Smooth muscle cell (in vitro differentiated cells): ENCODE measurements at regions not wholly inside any gene's neighbourhood (a gene's known extent, or its start where the extent isn't known, plus 50 kb on each side); places are given as distances from the start of the nearest gene placed in this dataset.

ENCODE experiments used
- DNase-seq: peaks from one replicate; lab custom pipeline; 2025; ENCODE audit not compliant: unreplicated experiment; lab: John Stamatoyannopoulos, UW
- H2AFZ ChIP-seq: fragments of 200-600 bp; sonication (generic); 2 replicates; pipeline ENCODE4 v1.6.0; 2016; ENCODE audit warnings: antibody characterized with exemption, low read depth, mild to moderate bottlenecking
- H3F3A ChIP-seq: fragments of 200-600 bp; sonication (generic); 2 replicates; pipeline ENCODE4 v1.6.0; 2017; ENCODE audit warnings: antibody characterized with exemption, low read depth
- H3K27ac ChIP-seq: fragments of 200-600 bp; sonication (generic); 2 replicates; pipeline ENCODE4 v1.5.1; 2016; ENCODE audit warnings: low read depth, mild to moderate bottlenecking
- H3K27me3 ChIP-seq: fragments of 200-600 bp; sonication (generic); 2 replicates; pipeline ENCODE4 v1.6.1; 2016; ENCODE audit warnings: low read depth, mild to moderate bottlenecking
- H3K36me3 ChIP-seq: fragments of 200-600 bp; sonication (generic); 2 replicates; pipeline ENCODE4 v1.5.1; 2016; ENCODE audit warnings: low read depth
- H3K4me1 ChIP-seq: fragments of 200-600 bp; sonication (generic); 2 replicates; pipeline ENCODE4 v1.5.1; 2016; ENCODE audit warnings: low read depth
- H3K4me2 ChIP-seq: fragments of 200-600 bp; sonication (generic); 2 replicates; pipeline ENCODE4 v1.6.0; 2016; ENCODE audit warnings: mild to moderate bottlenecking
- H3K4me3 ChIP-seq: fragments of 200-600 bp; sonication (generic); 2 replicates; pipeline ENCODE4 v1.5.1; 2016; ENCODE audit warnings: mild to moderate bottlenecking
- H3K79me2 ChIP-seq: fragments of 200-600 bp; sonication (generic); 2 replicates; pipeline ENCODE4 v1.6.0; 2016; ENCODE audit warnings: low read depth, mild to moderate bottlenecking
- H3K9ac ChIP-seq: fragments of 200-600 bp; sonication (generic); 2 replicates; pipeline ENCODE4 v1.6.0; 2016; ENCODE audit warnings: low read depth
- H3K9me3 ChIP-seq: fragments of 200-600 bp; sonication (generic); replicated peaks from 2 replicates; pipeline ENCODE4 v1.5.1; 2016; ENCODE audit warnings: low read depth
- H4K20me1 ChIP-seq: fragments of 200-600 bp; sonication (generic); 2 replicates; pipeline ENCODE4 v1.6.0; 2016; ENCODE audit warnings: low read depth
- WGBS: methylation state at CpG from one replicate; pipeline ENCODE4 v1.1.7; 2016; ENCODE audit warnings: low lambda C conversion rate; 5-methylcytosine and 5-hydroxymethylcytosine counted together
- TF ChIP-seq, protein P1 (sequence below): fragments of 200-600 bp; sonication (generic); IDR thresholded peaks from 2 replicates; pipeline ENCODE4 v1.5.1; 2017; ENCODE audit warnings: borderline replicate concordance, mild to moderate bottlenecking, antibody characterized with exemption; ENCODE audit not compliant: insufficient read depth, poor library complexity, severe bottlenecking

DNA sequence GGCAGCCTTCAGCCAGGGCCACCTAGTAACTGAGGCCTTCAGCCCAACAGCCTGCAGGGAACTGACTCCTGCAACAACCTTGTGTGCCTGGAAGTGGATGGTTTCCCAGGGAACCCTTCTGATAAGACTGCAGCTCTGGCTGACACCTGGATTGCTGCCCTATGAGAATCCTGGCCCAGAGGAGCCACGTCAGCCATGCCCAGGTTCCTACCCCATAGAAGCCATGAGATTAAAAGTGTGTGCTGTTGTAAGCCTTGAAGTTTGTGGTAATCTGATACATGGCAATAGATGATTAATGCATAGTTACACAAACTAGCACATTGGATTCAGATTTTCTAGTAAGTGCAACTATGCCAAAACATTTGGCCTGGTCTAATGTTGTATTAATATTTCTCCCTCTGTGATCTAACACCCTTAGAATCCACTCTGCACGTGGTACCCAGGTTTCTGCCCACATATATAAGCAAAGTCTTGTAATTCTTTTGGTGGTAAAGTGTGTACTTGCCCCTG lies 64.8 kb upstream of the BEGAIN start:
- no peak for DNase-seq
- Histone ChIP-seq H3K4me3 (no peak overlapping the region), H3K27me3 (no peaks in the 10 kb centered on the region), H4K20me1 (no peaks in the 10 kb centered on the region), H3K9ac (no peak overlapping the region), H3K9me3 (no peaks in the 10 kb centered on the region), H2AFZ (no peak overlapping the region), H3K36me3 (no peaks in the 10 kb centered on the region), H3K4me1 (peaks cover 12% of the 10 kb centered on the region), H3F3A (no peaks in the 10 kb centered on the region), H3K79me2 (no peaks in the 10 kb centered on the region), H3K4me2 (no peak overlapping the region), H3K27ac (no peak overlapping the region)
- TF ChIP-seq, protein P1, sequence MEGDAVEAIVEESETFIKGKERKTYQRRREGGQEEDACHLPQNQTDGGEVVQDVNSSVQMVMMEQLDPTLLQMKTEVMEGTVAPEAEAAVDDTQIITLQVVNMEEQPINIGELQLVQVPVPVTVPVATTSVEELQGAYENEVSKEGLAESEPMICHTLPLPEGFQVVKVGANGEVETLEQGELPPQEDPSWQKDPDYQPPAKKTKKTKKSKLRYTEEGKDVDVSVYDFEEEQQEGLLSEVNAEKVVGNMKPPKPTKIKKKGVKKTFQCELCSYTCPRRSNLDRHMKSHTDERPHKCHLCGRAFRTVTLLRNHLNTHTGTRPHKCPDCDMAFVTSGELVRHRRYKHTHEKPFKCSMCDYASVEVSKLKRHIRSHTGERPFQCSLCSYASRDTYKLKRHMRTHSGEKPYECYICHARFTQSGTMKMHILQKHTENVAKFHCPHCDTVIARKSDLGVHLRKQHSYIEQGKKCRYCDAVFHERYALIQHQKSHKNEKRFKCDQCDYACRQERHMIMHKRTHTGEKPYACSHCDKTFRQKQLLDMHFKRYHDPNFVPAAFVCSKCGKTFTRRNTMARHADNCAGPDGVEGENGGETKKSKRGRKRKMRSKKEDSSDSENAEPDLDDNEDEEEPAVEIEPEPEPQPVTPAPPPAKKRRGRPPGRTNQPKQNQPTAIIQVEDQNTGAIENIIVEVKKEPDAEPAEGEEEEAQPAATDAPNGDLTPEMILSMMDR = no peak
- WGBS = 76% methylated on average over 2 of the region's 2 CpGs

DNA sequence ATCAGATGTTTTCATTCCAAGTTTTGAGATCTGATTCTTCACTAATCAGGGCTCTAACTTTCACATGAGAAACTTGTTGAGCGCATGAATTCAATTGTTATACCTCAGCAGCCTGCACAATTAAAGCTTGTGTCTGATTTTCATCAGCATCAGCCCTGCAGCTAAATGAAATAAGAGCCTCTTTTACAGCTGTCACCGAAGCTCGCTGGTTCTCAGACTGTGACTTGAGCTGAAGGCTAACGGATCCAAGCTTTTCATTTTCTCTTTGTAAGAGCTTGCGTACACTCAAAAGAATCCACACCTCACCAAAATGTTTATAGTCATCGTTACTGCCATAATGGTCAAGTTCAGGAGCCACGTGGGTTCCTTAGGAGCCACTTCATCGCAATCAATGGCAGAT lies 65.5 kb upstream of the BEGAIN start:
- H2AFZ ChIP-seq = no peak overlapping the region
- H3K4me2 ChIP-seq = no peak overlapping the region
- H3K27me3 ChIP-seq = no peaks in the 10 kb centered on the region
- no peaks in the 10 kb centered on the region for H3K36me3 ChIP-seq
- TF ChIP-seq, protein P1 = no peak
- no peaks in the 10 kb centered on the region for H3F3A ChIP-seq
- H3K9me3 ChIP-seq = no peaks in the 10 kb centered on the region
- H3K9ac ChIP-seq = no peak overlapping the region
- no peak for DNase-seq
- no peaks in the 10 kb centered on the region for H4K20me1 ChIP-seq
- no peak overlapping the region for H3K4me3 ChIP-seq
- H3K4me1 ChIP-seq = peaks cover 12% of the 10 kb centered on the region
- H3K79me2 ChIP-seq = no peaks in the 10 kb centered on the region
- WGBS = 82% methylated on average over 8 of the region's 8 CpGs
- H3K27ac ChIP-seq = no peak overlapping the region

DNA sequence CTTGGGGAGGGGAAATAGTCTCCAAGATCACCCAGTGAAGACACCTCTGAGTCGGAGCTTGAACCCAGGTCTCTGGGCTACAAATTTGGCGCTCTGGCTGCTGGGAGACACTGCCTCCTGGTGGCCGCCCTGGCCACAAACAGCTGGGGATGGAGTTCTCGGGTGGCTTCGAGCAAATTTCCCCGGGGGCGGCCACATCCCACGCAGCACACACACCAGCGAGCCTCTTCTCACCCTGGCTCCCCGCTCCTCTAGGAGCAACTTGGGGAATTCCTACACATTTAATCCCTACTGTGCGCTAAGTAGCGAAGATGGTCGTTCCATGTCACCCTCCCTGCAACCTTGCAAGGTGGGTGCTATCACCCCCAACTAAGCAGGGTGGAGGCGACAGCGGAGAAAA lies 66.2 kb upstream of the BEGAIN start:
- H3K4me1 ChIP-seq = peaks cover 12% of the 10 kb centered on the region
- H3F3A ChIP-seq = no peaks in the 10 kb centered on the region
- no peak overlapping the region for H3K4me2 ChIP-seq
- 79% methylated on average over 14 of the region's 15 CpGs for WGBS
- H3K36me3 ChIP-seq = no peaks in the 10 kb centered on the region
- H3K9ac ChIP-seq = no peak overlapping the region
- TF ChIP-seq, protein P1 = peak; percentile 51
- H3K27me3 ChIP-seq = no peaks in the 10 kb centered on the region
- H4K20me1 ChIP-seq = no peaks in the 10 kb centered on the region
- no peak overlapping the region for H2AFZ ChIP-seq
- no peak overlapping the region for H3K27ac ChIP-seq
- no peaks in the 10 kb centered on the region for H3K79me2 ChIP-seq
- no peak overlapping the region for H3K4me3 ChIP-seq
- no peak for DNase-seq
- no peaks in the 10 kb centered on the region for H3K9me3 ChIP-seq

DNA sequence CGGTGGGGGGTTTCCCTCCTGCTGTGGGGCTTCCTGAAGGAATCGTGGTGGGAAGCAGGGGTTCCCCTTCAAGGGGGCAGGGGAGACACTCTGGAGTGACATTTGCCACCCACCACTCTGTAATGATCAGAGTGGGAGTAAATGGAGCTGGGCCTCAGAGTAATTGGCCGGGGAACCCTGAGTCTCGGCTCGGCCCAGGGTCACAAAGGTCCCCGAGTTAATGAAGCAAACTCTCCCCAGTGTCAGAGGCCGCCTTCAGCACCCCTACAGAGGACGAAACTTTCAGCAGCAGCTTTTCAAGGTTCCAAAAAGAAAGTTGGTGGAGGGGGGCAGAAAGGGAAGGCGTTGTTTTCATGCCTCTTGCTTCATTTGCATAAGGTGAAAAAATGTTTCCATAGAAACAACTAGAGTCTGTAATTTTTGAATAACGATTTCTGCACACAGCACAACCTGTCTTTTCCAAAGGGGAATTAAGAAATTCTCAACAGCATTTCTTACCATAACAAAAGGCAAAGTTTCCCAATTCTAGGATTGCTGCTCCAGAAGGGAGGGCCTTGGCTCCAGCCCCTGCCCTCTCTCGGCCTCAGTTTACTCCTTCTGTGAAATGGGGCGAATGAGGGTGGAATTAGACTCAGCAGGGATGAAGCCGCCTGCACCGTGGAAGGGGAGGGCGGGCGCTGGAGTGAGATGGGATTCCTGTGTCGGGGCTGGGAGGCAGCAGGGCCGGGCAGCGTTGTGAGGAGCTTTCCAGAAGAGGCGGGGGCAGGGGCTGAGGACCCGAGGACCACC lies 67.0 kb upstream of the BEGAIN start:
- peaks cover 19% of the 10 kb centered on the region for H3K4me1 ChIP-seq
- 59% methylated on average over 20 of the region's 21 CpGs for WGBS
- no peaks in the 10 kb centered on the region for H4K20me1 ChIP-seq
- no peak overlapping the region for H2AFZ ChIP-seq
- no peaks in the 10 kb centered on the region for H3K79me2 ChIP-seq
- no peak for DNase-seq
- TF ChIP-seq, protein P1 = no peak
- no peaks in the 10 kb centered on the region for H3K9me3 ChIP-seq
- no peak overlapping the region for H3K9ac ChIP-seq
- H3K36me3 ChIP-seq = no peaks in the 10 kb centered on the region
- no peak overlapping the region for H3K27ac ChIP-seq
- no peaks in the 10 kb centered on the region for H3K27me3 ChIP-seq
- H3F3A ChIP-seq = no peaks in the 10 kb centered on the region
- peak overlapping the region; percentile 66 for H3K4me2 ChIP-seq
- peak overlapping the region; percentile 38 for H3K4me3 ChIP-seq
